IMR-90 (cell line): ENCODE measurements at regions not wholly inside any gene's neighbourhood (a gene's known extent, or its start where the extent isn't known, plus 50 kb on each side); places are given as distances from the start of the nearest gene placed in this dataset.

Source experiments
- ATAC-seq: fragments of 200-7000 bp; cut with Tn5 transposase; 2 replicates; pipeline ENCODE4 v1.9.1; 2020; ENCODE audit warnings: low read depth, mild to moderate bottlenecking, moderate library complexity
- BruUV-seq: library from RNA; stranded (reverse); fragments of 400-500 nt; replicated peaks from 2 replicates; lab custom pipeline; 2021; lab: Mats Ljungman, UMichigan
- CTCF ChIA-PET: fragments of 300-600 bp; formaldehyde crosslinking; extraction: SDS; loops from one replicate; lab custom pipeline; 2021; ENCODE audit warnings: antibody characterized with exemption; lab: Yijun Ruan, JAX
- POLR2A ChIA-PET: fragments of 300-600 bp; sonication (Branson Sonifier 250); formaldehyde crosslinking; loops from one replicate; lab custom pipeline; 2022; ENCODE audit warnings: antibody characterized with exemption; ENCODE audit not compliant: unreplicated experiment; lab: Charles Lee
- DNase-seq: peaks from one replicate; pipeline ENCODE4 v3.0.0; 2013
- H2AFZ ChIP-seq: replicated peaks from 2 replicates; pipeline ENCODE3; 2013; ENCODE audit warnings: low read length, mild to moderate bottlenecking; ENCODE audit not compliant: poor library complexity
- H2AK5ac ChIP-seq: 2 replicates; pipeline ENCODE4 v1.6.1; 2013; ENCODE audit warnings: low read depth, low read length, inconsistent platforms
- H2AK9ac ChIP-seq: replicated peaks from 2 replicates; pipeline ENCODE3; 2013; ENCODE audit warnings: mild to moderate bottlenecking, low read depth, low read length, moderate library complexity; ENCODE audit not compliant: poor library complexity
- H2BK120ac ChIP-seq: 2 replicates; pipeline ENCODE4 v1.6.1; 2013; ENCODE audit warnings: low read depth, low read length, inconsistent platforms
- H2BK15ac ChIP-seq: 3 replicates; pipeline ENCODE4 v1.6.1; 2013; ENCODE audit warnings: low read depth, low read length, inconsistent platforms
- H2BK20ac ChIP-seq: 2 replicates; pipeline ENCODE4 v1.6.1; 2013; ENCODE audit warnings: low read depth, mild to moderate bottlenecking, inconsistent platforms, low read length, moderate library complexity
- H2BK5ac ChIP-seq: 2 replicates; pipeline ENCODE4 v1.6.1; 2013; ENCODE audit warnings: mild to moderate bottlenecking, low read depth, low read length, inconsistent platforms; ENCODE audit not compliant: poor library complexity, severe bottlenecking
- H3K14ac ChIP-seq: replicated peaks from 2 replicates; pipeline ENCODE4 v1.6.1; 2013; ENCODE audit warnings: low read depth, low read length, inconsistent platforms
- H3K18ac ChIP-seq: 2 replicates; pipeline ENCODE4 v1.6.1; 2013; ENCODE audit warnings: low read depth, low read length, control low read depth
- H3K23ac ChIP-seq: 2 replicates; pipeline ENCODE4 v1.6.1; 2013; ENCODE audit warnings: low read depth, low read length, inconsistent platforms
- H3K27ac ChIP-seq: 2 replicates; pipeline ENCODE4 v1.5.1; 2013; ENCODE audit warnings: mild to moderate bottlenecking, control low read depth, low read length; ENCODE audit not compliant: insufficient read depth
- H3K27me3 ChIP-seq: 2 replicates; pipeline ENCODE4 v1.6.1; 2013; ENCODE audit warnings: low read length; ENCODE audit not compliant: control insufficient read depth, insufficient read depth
- H3K36me3 ChIP-seq: 2 replicates; pipeline ENCODE4 v1.6.1; 2013; ENCODE audit warnings: low read length, mixed read lengths; ENCODE audit not compliant: control insufficient read depth, insufficient read depth
- H3K4ac ChIP-seq: 2 replicates; pipeline ENCODE4 v1.6.1; 2013; ENCODE audit warnings: low read depth, low read length, inconsistent platforms
- H3K4me1 ChIP-seq: 2 replicates; pipeline ENCODE4 v1.6.1; 2013; ENCODE audit warnings: low read length, mixed read lengths; ENCODE audit not compliant: control insufficient read depth, insufficient read depth
- H3K4me2 ChIP-seq: 2 replicates; pipeline ENCODE4 v1.6.1; 2013; ENCODE audit warnings: low read depth, mild to moderate bottlenecking, control low read depth, low read length, moderate library complexity
- H3K4me3 ChIP-seq: 2 replicates; pipeline ENCODE4 v1.5.1; 2013; ENCODE audit warnings: low read depth, mild to moderate bottlenecking, control low read depth, low read length, moderate library complexity; ENCODE audit not compliant: insufficient read depth
- H3K56ac ChIP-seq: 2 replicates; pipeline ENCODE4 v1.6.1; 2013; ENCODE audit warnings: low read length, inconsistent platforms; ENCODE audit not compliant: insufficient read depth; ENCODE audit errors: extremely low read depth
- H3K79me1 ChIP-seq, 2 experiments: 2 replicates each; pipeline ENCODE4 v1.6.1; 2013; ENCODE audit warnings: low read length in 2 of 2, inconsistent platforms in 1 of 2, low read depth in 1 of 2
- H3K9ac ChIP-seq: 2 replicates; pipeline ENCODE4 v1.6.1; 2013; ENCODE audit warnings: low read depth, low read length, control low read depth
- H3K9me1 ChIP-seq: 2 replicates; pipeline ENCODE4 v1.6.1; 2013; ENCODE audit warnings: low read length, inconsistent platforms; ENCODE audit not compliant: insufficient read depth
- H3K9me3 ChIP-seq: 2 replicates; pipeline ENCODE4 v1.6.1; 2013; ENCODE audit warnings: low read length; ENCODE audit not compliant: control insufficient read depth, insufficient read depth
- H4K20me1 ChIP-seq: 2 replicates; pipeline ENCODE4 v1.6.1; 2013; ENCODE audit warnings: low read length, inconsistent platforms; ENCODE audit not compliant: insufficient read depth
- H4K5ac ChIP-seq: 2 replicates; pipeline ENCODE4 v1.6.1; 2013; ENCODE audit warnings: mild to moderate bottlenecking, low read depth, low read length, control low read depth
- H4K8ac ChIP-seq, 2 experiments: 2 replicates each; pipeline ENCODE4 v1.6.1; 2013; ENCODE audit warnings: low read depth in 2 of 2, low read length in 2 of 2, control low read depth in 1 of 2, inconsistent platforms in 1 of 2
- H4K91ac ChIP-seq: 2 replicates; pipeline ENCODE4 v1.6.1; 2013; ENCODE audit warnings: low read depth, low read length, inconsistent platforms; ENCODE audit not compliant: insufficient read depth
- BHLHE40 ChIP-seq: fragments of 150-350 bp; IDR thresholded peaks from 2 replicates; pipeline ENCODE4 v1.6.1; 2016; ENCODE audit warnings: mild to moderate bottlenecking, low read depth, low read length
- CEBPB ChIP-seq: IDR thresholded peaks from 2 replicates; pipeline ENCODE4 v1.6.1; 2012; ENCODE audit warnings: low read depth, low read length, improper control_type of control experiment
- CHD1 ChIP-seq: IDR thresholded peaks from 2 replicates; pipeline ENCODE4 v1.6.1; 2012; ENCODE audit warnings: low read depth, low read length, improper control_type of control experiment
- FOS ChIP-seq: fragments of 150-350 bp; IDR thresholded peaks from 2 replicates; pipeline ENCODE4 v1.6.1; 2016; ENCODE audit warnings: low read depth, low read length
- MAZ ChIP-seq: IDR thresholded peaks from 2 replicates; pipeline ENCODE4 v1.6.1; 2012; ENCODE audit warnings: low read depth, mild to moderate bottlenecking, low read length, improper control_type of control experiment, moderate library complexity, borderline replicate concordance
- NFE2L2 ChIP-seq: fragments of 150-350 bp; IDR thresholded peaks from 2 replicates; pipeline ENCODE4 v1.6.1; 2016; ENCODE audit warnings: low read depth, mild to moderate bottlenecking, low read length
- POLR2A ChIP-seq: IDR thresholded peaks from 2 replicates; pipeline ENCODE4 v1.6.1; 2012; ENCODE audit warnings: mild to moderate bottlenecking, low read depth, low read length
- RAD21 ChIP-seq: IDR thresholded peaks from 2 replicates; pipeline ENCODE4 v1.6.1; 2012; ENCODE audit warnings: low read length, improper control_type of control experiment
- RCOR1 ChIP-seq: IDR thresholded peaks from 2 replicates; pipeline ENCODE4 v1.6.1; 2012; ENCODE audit warnings: mild to moderate bottlenecking, low read length, improper control_type of control experiment; ENCODE audit not compliant: insufficient replicate concordance
- RFX5 ChIP-seq: IDR thresholded peaks from 2 replicates; pipeline ENCODE4 v1.8.0; 2012; ENCODE audit warnings: low read depth, mild to moderate bottlenecking, low read length, moderate library complexity
- SMC3 ChIP-seq: fragments of 150-350 bp; IDR thresholded peaks from 2 replicates; pipeline ENCODE4 v1.6.1; 2016; ENCODE audit warnings: low read depth, mild to moderate bottlenecking, antibody characterized with exemption, low read length, moderate library complexity
- WGBS, 2 experiments: methylation state at CpG; one replicate each; pipeline versions ENCODE4 v1.1.5 to v1.1.7; 2013; ENCODE audit warnings: missing lambda C conversion rate in 2 of 2; ENCODE audit not compliant: insufficient read length in 1 of 2; ENCODE audit errors: extremely low coverage in 2 of 2; 5-methylcytosine and 5-hydroxymethylcytosine counted together
- dilution Hi-C: fragments of 300-500 bp; cut with HindIII; formaldehyde crosslinking; loops from one replicate; pipeline ENCODE4 v1.14.3; 2018; ENCODE audit warnings: low sequenced_read_pairs; ENCODE audit not compliant: unreplicated experiment
- in situ Hi-C: fragments of 300-500 bp; cut with MboI; formaldehyde crosslinking; loops from 3 replicates; pipeline ENCODE4 v1.14.3; 2019; ENCODE audit warnings: low sequenced_read_pairs, inconsistent platforms, mixed read lengths
- intact Hi-C: fragments of 100-400 bp; cut with micrococcal nuclease; formaldehyde crosslinking; loops from 2 replicates; pipeline ENCODE4 v1.10.0; 2022
- TF ChIP-seq, protein P1 (sequence below): fragments of 150-350 bp; IDR thresholded peaks from 2 replicates; pipeline ENCODE4 v1.6.1; 2016; ENCODE audit warnings: low read depth, mild to moderate bottlenecking, low read length, moderate library complexity, borderline replicate concordance
- TF ChIP-seq, protein P2 (sequence below): conservative IDR thresholded peaks from 2 replicates; pipeline ENCODE4 v1.5.1; 2012; ENCODE audit warnings: mild to moderate bottlenecking, low read depth, low read length, improper control_type of control experiment

DNA sequence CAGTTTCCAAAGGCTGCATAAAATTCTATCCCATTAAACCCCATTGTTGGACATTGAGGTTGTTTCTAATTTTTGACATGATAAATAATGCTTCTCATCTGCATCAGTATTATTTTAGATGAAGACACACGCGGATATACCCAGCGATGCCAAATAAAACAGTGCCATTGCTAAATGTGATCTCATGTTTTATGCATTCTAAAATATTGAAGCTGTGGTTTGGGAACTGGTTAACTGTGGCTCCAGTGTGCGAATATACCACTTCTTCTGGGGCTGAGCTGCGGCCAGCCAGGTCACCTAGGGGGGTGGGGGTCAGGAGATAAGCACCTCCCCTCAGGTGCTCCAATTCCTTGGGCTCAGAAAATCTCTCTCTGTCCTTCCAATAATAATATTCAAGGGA lies 230.0 kb downstream of the ADAMTS9 start:
- in situ Hi-C loops = no loop called here

More for the DNA sequence above, 230.0 kb downstream of the ADAMTS9 start:
- intact Hi-C loops (no loop called here), dilution Hi-C loops (loop anchor here (25.0 kb wide), 1 partner anchor 421 kb away; no protein-coding TSS in a partner anchor)
- BruUV-seq = no TSS peak
- Histone ChIP-seq H3K9ac (no peak overlapping the region), H2AFZ (no peak overlapping the region), H4K91ac (no peak overlapping the region), H3K4me3 (no peak overlapping the region), H3K79me1 (peaks cover 0 to 12% of the 10 kb centered on the region in 2 experiments; a peak in 3 of 4 replicates), H2BK15ac (no peak overlapping the region), H2AK5ac (no peak overlapping the region), H3K4ac (no peak overlapping the region), H2BK5ac (no peak overlapping the region), H3K27me3 (no peaks in the 10 kb centered on the region), H3K27ac (no peak overlapping the region), H2BK120ac (no peak overlapping the region), H3K9me1 (peaks cover 13% of the 10 kb centered on the region), H3K4me1 (peaks cover 16% of the 10 kb centered on the region), H3K4me2 (no peak overlapping the region), H4K20me1 (no peaks in the 10 kb centered on the region), H3K36me3 (no peaks in the 10 kb centered on the region), H2AK9ac (no peak overlapping the region), H2BK20ac (no peak overlapping the region), H4K5ac (no peak overlapping the region), H3K14ac (no peak overlapping the region), H3K18ac (no peak overlapping the region), H3K23ac (no peak overlapping the region), H3K9me3 (no peaks in the 10 kb centered on the region), H3K56ac (no peak overlapping the region), H4K8ac (no peak overlapping the region)
- no CpG with 5 or more reads among the region's 5 CpGs for WGBS, 2 experiments
- DNase-seq = no peak
- ChIA-PET POLR2A (no interaction called here), CTCF (no interaction called here)
- TF ChIP-seq MAZ (no peak), RAD21 (no peak), RCOR1 (no peak), FOS (no peak), SMC3 (no peak), RFX5 (no peak), CEBPB (no peak), BHLHE40 (no peak), POLR2A (no peak), NFE2L2 (no peak), CHD1 (no peak)
- TF ChIP-seq, protein P1, sequence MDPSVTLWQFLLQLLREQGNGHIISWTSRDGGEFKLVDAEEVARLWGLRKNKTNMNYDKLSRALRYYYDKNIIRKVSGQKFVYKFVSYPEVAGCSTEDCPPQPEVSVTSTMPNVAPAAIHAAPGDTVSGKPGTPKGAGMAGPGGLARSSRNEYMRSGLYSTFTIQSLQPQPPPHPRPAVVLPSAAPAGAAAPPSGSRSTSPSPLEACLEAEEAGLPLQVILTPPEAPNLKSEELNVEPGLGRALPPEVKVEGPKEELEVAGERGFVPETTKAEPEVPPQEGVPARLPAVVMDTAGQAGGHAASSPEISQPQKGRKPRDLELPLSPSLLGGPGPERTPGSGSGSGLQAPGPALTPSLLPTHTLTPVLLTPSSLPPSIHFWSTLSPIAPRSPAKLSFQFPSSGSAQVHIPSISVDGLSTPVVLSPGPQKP = no peak
- TF ChIP-seq, protein P2, sequence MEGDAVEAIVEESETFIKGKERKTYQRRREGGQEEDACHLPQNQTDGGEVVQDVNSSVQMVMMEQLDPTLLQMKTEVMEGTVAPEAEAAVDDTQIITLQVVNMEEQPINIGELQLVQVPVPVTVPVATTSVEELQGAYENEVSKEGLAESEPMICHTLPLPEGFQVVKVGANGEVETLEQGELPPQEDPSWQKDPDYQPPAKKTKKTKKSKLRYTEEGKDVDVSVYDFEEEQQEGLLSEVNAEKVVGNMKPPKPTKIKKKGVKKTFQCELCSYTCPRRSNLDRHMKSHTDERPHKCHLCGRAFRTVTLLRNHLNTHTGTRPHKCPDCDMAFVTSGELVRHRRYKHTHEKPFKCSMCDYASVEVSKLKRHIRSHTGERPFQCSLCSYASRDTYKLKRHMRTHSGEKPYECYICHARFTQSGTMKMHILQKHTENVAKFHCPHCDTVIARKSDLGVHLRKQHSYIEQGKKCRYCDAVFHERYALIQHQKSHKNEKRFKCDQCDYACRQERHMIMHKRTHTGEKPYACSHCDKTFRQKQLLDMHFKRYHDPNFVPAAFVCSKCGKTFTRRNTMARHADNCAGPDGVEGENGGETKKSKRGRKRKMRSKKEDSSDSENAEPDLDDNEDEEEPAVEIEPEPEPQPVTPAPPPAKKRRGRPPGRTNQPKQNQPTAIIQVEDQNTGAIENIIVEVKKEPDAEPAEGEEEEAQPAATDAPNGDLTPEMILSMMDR = no peak
- ATAC-seq = no peak
